GM23338 (cell line): ENCODE measurements at regions not wholly inside any gene's neighbourhood (a gene's known extent, or its start where the extent isn't known, plus 50 kb on each side); places are given as distances from the start of the nearest gene placed in this dataset.

ENCODE experiments used
- ATAC-seq: fragments of 200-7000 bp; cut with Tn5 transposase; 3 replicates; pipeline ENCODE4 v1.9.1; 2020
- DNase-seq: peaks from one replicate; pipeline ENCODE4 v3.0.0-alpha.2; 2015; ENCODE audit warnings: low spot score
- H2AFZ ChIP-seq: fragments of 200-600 bp; sonication (generic); 2 replicates; pipeline ENCODE4 v1.8.0; 2016; ENCODE audit warnings: antibody characterized with exemption, mild to moderate bottlenecking, moderate library complexity
- H3F3A ChIP-seq: fragments of 200-600 bp; sonication (generic); replicated peaks from 2 replicates; pipeline ENCODE4 v1.8.0; 2017; ENCODE audit warnings: antibody characterized with exemption, mixed run types, low read depth
- H3K27ac ChIP-seq: fragments of 200-600 bp; sonication (generic); 2 replicates; pipeline ENCODE4 v1.6.1; 2016; ENCODE audit warnings: low read depth
- H3K27me3 ChIP-seq: fragments of 200-600 bp; sonication (generic); 2 replicates; pipeline ENCODE4 v1.8.0; 2016; ENCODE audit warnings: mild to moderate bottlenecking, mixed run types, moderate library complexity; ENCODE audit not compliant: insufficient read depth
- H3K36me3 ChIP-seq: fragments of 200-600 bp; sonication (generic); 2 replicates; pipeline ENCODE4 v1.8.0; 2016; ENCODE audit warnings: mild to moderate bottlenecking; ENCODE audit not compliant: insufficient read depth
- H3K4me1 ChIP-seq: fragments of 200-600 bp; sonication (generic); 2 replicates; pipeline ENCODE4 v1.8.0; 2016; ENCODE audit warnings: mild to moderate bottlenecking, moderate library complexity; ENCODE audit not compliant: insufficient read depth
- H3K4me2 ChIP-seq: fragments of 200-600 bp; sonication (generic); 2 replicates; pipeline ENCODE4 v1.7.1; 2017; ENCODE audit warnings: mixed run types
- H3K4me3 ChIP-seq: fragments of 200-600 bp; sonication (generic); 2 replicates; pipeline ENCODE4 v1.6.1; 2016; ENCODE audit warnings: mixed run types
- H3K79me2 ChIP-seq: fragments of 200-600 bp; sonication (generic); replicated peaks from 2 replicates; pipeline ENCODE4 v1.8.0; 2017; ENCODE audit warnings: mild to moderate bottlenecking; ENCODE audit not compliant: insufficient read depth
- H3K9me2 ChIP-seq: fragments of 200-600 bp; sonication (generic); 2 replicates; pipeline ENCODE4 v1.8.0; 2017; ENCODE audit not compliant: insufficient read depth
- H4K20me1 ChIP-seq: fragments of 200-600 bp; sonication (generic); replicated peaks from 2 replicates; pipeline ENCODE4 v1.8.0; 2017; ENCODE audit warnings: mild to moderate bottlenecking; ENCODE audit not compliant: insufficient read depth
- H3K27ac Mint-ChIP-seq: 2 replicates; pipeline ENCODE4 v1.8.0; 2020; ENCODE audit warnings: inconsistent platforms, mild to moderate bottlenecking, moderate library complexity, mixed read lengths
- H3K27me3 Mint-ChIP-seq: 3 replicates; pipeline ENCODE4 v1.8.0; 2022; ENCODE audit warnings: low read depth, mild to moderate bottlenecking, moderate library complexity, mixed read lengths, inconsistent platforms; ENCODE audit not compliant: insufficient read depth, poor library complexity
- H3K36me3 Mint-ChIP-seq: 3 replicates; pipeline ENCODE4 v1.8.0; 2021; ENCODE audit warnings: low read depth, mild to moderate bottlenecking, inconsistent platforms, moderate library complexity, mixed read lengths
- H3K4me1 Mint-ChIP-seq: 3 replicates; pipeline ENCODE4 v1.8.0; 2020; ENCODE audit warnings: mild to moderate bottlenecking, inconsistent platforms, mixed read lengths
- H3K4me3 Mint-ChIP-seq: 3 replicates; pipeline ENCODE4 v1.8.0; 2021; ENCODE audit warnings: moderate library complexity, mild to moderate bottlenecking, inconsistent platforms, mixed read lengths
- H3K9me3 Mint-ChIP-seq: 3 replicates; pipeline ENCODE4 v1.8.0; 2020; ENCODE audit warnings: moderate library complexity, mild to moderate bottlenecking, inconsistent platforms, mixed read lengths
- CREB1 ChIP-seq: fragments of 250-450 bp; sonication (Bioruptor Pico); IDR thresholded peaks from 2 replicates; pipeline ENCODE4 v1.5.0; 2020; ENCODE audit warnings: low read depth, mild to moderate bottlenecking, moderate library complexity
- CTCF ChIP-seq, 2 experiments: fragments of 200-600 bp in 1 of 2; sonication (generic) in 1 of 2; conservative IDR thresholded peaks; 2 replicates each; pipeline versions ENCODE4 v1.5.1 to v1.6.1; 2016 to 2017; ENCODE audit warnings: antibody characterized with exemption in 2 of 2, low read depth in 2 of 2, mild to moderate bottlenecking in 2 of 2, moderate library complexity in 1 of 2
- ETS1 ChIP-seq: IDR thresholded peaks from 2 replicates; pipeline ENCODE4 v1.6.1; 2016; ENCODE audit warnings: antibody characterized with exemption
- EZH2phosphoT487 ChIP-seq: fragments of 200-600 bp; sonication (generic); IDR thresholded peaks from one replicate; pipeline ENCODE4 v1.8.1; 2018; ENCODE audit warnings: antibody characterized with exemption; ENCODE audit not compliant: unreplicated experiment
- JUNB ChIP-seq: IDR thresholded peaks from one replicate; pipeline ENCODE4 v1.6.1; 2016; ENCODE audit warnings: antibody characterized with exemption; ENCODE audit not compliant: unreplicated experiment
- POLR2AphosphoS5 ChIP-seq: IDR thresholded peaks from 2 replicates; pipeline ENCODE4 v1.6.1; 2016; ENCODE audit warnings: antibody characterized with exemption, low read depth
- STAT1 ChIP-seq: IDR thresholded peaks from one replicate; pipeline ENCODE4 v1.6.1; 2016; ENCODE audit warnings: antibody characterized with exemption; ENCODE audit not compliant: unreplicated experiment
- ZNF114 ChIP-seq: fragments of 250-450 bp; sonication (Bioruptor Pico); IDR thresholded peaks from 2 replicates; pipeline ENCODE4 v1.5.0; 2020; ENCODE audit warnings: mild to moderate bottlenecking, moderate library complexity
- ZNF331 ChIP-seq: fragments of 250-450 bp; sonication (Bioruptor Pico); IDR thresholded peaks from 2 replicates; pipeline ENCODE4 v1.5.0; 2020; ENCODE audit warnings: low read depth, mild to moderate bottlenecking, moderate library complexity
- ZNF462 ChIP-seq: fragments of 250-450 bp; sonication (Bioruptor Pico); IDR thresholded peaks from 2 replicates; pipeline ENCODE4 v1.5.0; 2020; ENCODE audit warnings: mild to moderate bottlenecking, moderate library complexity

GRCh38 chr10:81564143-81564542 is 310.9 kb upstream of the NRG3 start (continued):
- TF ChIP-seq ZNF462, result no peak
- TF ChIP-seq ZNF114 (CRISPR knock-in tag), result no peak
- TF ChIP-seq STAT1, result no peak
- no peak for TF ChIP-seq CREB1 (CRISPR knock-in tag)

- H3K4me2 ChIP-seq, result no peak overlapping the region
- DNase-seq (no peak), ATAC-seq (no peak)
- H3K9me2 ChIP-seq, result no peaks in the 10 kb centered on the region
- no peak overlapping the region for H3K27ac ChIP-seq
- H4K20me1 ChIP-seq, result no peaks in the 10 kb centered on the region
- no peaks in the 10 kb centered on the region for H3K36me3 Mint-ChIP-seq
- H3K4me3 Mint-ChIP-seq, result no peak overlapping the region
- no peaks in the 10 kb centered on the region for H3K27me3 ChIP-seq
- H3K36me3 ChIP-seq, result no peaks in the 10 kb centered on the region
- H3K9me3 Mint-ChIP-seq, result no peaks in the 10 kb centered on the region; the same call in 2 of the 3 replicates
- no peaks in the 10 kb centered on the region for H3K4me1 ChIP-seq
- H3K27ac Mint-ChIP-seq, result no peak overlapping the region; the same call in 1 of the 2 replicates
- no peaks in the 10 kb centered on the region for H3K27me3 Mint-ChIP-seq
- H3K4me1 Mint-ChIP-seq, result no peaks in the 10 kb centered on the region
- no peaks in the 10 kb centered on the region for H3F3A ChIP-seq
- H3K4me3 ChIP-seq, result no peak overlapping the region
- H2AFZ ChIP-seq, result peak overlapping the region; percentile 10; the same call in 1 of the 2 replicates
- no peaks in the 10 kb centered on the region for H3K79me2 ChIP-seq
- TF ChIP-seq ZNF331 (no peak), ETS1 (no peak), EZH2phosphoT487 (no peak), CREB1 (CRISPR knock-in tag) (no peak), CTCF (conservative IDR thresholded peaks at IDR 0.05; ENCODE audit: low read depth in 2 of 2) (no peak), POLR2AphosphoS5 (no peak), JUNB (no peak)
Observed at GRCh38 chr10:81569488-81569887, 305.5 kb upstream of the NRG3 start.
